ENCODE measurements at regions not wholly inside any gene's neighbourhood (a gene's known extent, or its start where the extent isn't known, plus 50 kb on each side); places are given as distances from the start of the nearest gene placed in this dataset.

DNA sequence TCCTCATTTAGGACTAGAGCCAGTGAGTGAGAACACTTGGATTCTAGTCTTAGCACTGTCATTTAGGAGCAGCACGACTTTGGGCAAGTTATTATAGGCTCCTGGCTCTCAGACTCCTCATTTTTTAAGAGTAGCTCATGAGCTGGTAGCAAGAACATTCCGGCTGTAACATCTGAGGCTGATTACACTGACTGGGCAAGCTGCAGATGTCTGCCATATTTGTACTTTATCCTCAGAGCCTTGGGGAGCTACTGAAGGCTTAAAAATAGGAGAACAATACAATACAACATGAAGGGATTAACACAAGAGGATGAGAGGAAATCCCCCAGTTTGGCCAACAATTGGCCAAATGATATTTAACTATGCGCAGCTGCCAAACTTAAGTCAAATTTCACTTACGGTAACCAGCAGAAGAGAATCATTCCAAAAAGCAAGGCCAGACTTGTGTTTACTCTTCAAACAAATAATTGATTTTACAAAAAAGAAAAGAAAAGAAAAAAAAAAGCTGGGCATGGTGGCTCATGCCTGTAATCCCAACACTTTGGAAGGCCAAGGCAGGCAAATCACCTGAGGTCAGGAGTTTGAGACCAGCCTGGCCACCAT, 113.1 kb upstream of the ARHGAP42 start:
- TF ChIP-seq, protein P1, sequence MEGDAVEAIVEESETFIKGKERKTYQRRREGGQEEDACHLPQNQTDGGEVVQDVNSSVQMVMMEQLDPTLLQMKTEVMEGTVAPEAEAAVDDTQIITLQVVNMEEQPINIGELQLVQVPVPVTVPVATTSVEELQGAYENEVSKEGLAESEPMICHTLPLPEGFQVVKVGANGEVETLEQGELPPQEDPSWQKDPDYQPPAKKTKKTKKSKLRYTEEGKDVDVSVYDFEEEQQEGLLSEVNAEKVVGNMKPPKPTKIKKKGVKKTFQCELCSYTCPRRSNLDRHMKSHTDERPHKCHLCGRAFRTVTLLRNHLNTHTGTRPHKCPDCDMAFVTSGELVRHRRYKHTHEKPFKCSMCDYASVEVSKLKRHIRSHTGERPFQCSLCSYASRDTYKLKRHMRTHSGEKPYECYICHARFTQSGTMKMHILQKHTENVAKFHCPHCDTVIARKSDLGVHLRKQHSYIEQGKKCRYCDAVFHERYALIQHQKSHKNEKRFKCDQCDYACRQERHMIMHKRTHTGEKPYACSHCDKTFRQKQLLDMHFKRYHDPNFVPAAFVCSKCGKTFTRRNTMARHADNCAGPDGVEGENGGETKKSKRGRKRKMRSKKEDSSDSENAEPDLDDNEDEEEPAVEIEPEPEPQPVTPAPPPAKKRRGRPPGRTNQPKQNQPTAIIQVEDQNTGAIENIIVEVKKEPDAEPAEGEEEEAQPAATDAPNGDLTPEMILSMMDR (IDR thresholded peaks at IDR 0.05): no peak
- TF ChIP-seq POLR2A (IDR thresholded peaks at IDR 0.05): no peak
- no peak for TF ChIP-seq POLR2AphosphoS5 (IDR thresholded peaks at IDR 0.05)

All from prostate gland (tissue), 2 donors.